KOPT-K1 (cell line): ENCODE measurements at regions not wholly inside any gene's neighbourhood (a gene's known extent, or its start where the extent isn't known, plus 50 kb on each side); places are given as distances from the start of the nearest gene placed in this dataset.

Experiments used
- H3K27ac ChIP-seq: fragments of 200-600 bp; sonication (generic); 2 replicates; pipeline ENCODE4 v1.5.1; 2016; ENCODE audit warnings: antibody characterized with exemption, mild to moderate bottlenecking, low read depth, low read length; ENCODE audit not compliant: poor library complexity, severe bottlenecking
- H3K36me3 ChIP-seq: fragments of 200-600 bp; sonication (generic); 2 replicates; pipeline ENCODE4 v1.5.1; 2017; ENCODE audit warnings: antibody characterized with exemption, mild to moderate bottlenecking, low read length, moderate library complexity; ENCODE audit not compliant: insufficient read depth
- H3K9me3 ChIP-seq: fragments of 200-600 bp; sonication (generic); 2 replicates; pipeline ENCODE4 v1.5.1; 2017; ENCODE audit warnings: antibody characterized with exemption, low read length, mild to moderate bottlenecking; ENCODE audit not compliant: insufficient read depth, poor library complexity, severe bottlenecking

DNA sequence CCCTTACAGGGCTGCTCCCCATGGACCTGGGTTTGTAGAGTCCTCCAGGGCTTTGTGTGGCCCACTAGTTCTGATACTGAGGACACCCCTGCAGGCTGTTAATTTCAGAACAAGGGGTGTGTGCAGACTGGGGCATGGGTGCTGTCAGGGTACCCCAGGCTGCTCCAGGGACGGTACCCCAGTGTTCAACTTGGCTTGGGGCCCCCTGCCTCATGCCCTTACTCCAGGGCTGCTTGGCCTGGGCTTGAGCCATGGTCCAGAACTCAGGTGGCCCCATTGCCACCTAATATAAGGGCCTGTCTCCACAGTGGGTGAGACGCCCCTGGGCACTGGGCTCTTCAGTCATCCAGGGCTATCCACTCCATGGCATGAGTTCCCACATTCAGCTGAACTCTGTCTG, 1417.6 kb downstream of the UQCRFS1 start:
- Histone ChIP-seq H3K36me3 (peaks cover 22% of the 10 kb centered on the region), H3K9me3 (no peaks in the 10 kb centered on the region), H3K27ac (peak overlapping the region; percentile 72)

DNA sequence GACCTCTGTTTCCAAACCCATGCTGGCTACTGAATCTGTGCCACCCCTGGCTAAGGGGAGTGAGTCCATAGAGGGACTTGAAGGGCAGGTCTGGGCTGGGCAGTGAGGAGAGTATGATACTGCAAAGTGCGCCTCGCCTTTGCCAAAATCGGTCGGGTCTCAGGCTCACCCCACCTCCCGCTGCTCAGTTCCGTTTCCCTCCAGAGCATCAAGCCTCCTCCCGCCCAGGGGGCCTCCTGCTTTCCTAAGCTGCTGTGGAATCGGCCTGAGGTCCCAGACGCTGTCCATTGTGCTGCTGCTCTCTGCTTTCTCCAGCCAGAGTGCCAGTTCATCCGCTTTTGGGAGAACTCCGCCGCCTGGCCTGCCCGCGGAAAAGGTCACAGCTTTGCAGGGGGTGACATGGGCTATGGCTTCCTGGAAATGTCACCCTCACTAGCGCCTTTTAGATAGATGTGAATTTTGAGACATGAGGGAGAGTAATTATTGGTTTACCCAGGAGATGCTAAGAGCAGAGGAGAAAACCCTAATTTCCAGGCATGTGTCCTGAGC, 1418.4 kb downstream of the UQCRFS1 start:
- Histone ChIP-seq H3K27ac (peak overlapping the region; percentile 72), H3K36me3 (peaks cover 22% of the 10 kb centered on the region), H3K9me3 (no peaks in the 10 kb centered on the region)

DNA sequence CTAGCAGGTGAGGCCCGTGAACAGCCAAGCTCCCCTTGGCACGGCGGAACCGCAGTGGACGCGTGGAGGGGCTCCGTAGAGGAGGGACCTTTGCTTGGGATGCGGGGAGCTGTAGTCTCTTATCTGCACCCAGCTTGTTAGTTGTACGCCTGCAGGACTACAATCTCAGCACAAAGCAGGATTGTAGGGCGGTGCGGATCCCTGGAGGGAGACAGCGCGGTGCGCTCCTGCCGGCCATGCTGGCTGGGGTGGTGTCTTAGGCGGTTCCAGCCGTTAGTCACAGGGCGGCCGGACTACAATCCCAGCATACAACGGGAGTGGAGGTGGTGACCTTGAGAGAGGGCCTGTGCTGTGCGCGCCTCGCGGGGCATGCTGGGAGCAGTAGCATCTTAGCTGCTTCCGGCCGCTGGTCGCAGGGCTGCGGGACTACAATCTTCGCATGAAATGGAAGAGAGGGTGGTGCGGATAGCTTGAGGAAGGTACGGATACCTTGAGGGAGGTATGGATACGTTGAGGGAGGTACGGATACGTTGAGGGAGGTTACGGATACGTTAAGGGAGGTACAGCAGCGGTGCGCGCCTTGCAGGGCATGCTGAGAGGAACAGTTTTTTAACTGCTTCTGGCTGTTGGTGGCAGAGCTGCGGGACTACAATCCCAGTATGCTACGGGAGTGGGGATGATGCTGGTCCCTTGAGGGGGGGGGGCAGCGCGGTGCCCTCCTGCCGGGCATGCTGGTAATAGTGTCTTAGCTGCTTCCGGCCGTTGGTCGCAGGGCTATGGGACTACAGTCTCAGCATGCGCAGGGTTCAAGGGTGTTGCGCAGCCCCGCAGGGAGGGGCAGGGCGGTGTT, 1419.1 kb downstream of the UQCRFS1 start:
- Histone ChIP-seq H3K9me3 (no peaks in the 10 kb centered on the region), H3K36me3 (peaks cover 19% of the 10 kb centered on the region), H3K27ac (peak overlapping the region; percentile 72)

DNA sequence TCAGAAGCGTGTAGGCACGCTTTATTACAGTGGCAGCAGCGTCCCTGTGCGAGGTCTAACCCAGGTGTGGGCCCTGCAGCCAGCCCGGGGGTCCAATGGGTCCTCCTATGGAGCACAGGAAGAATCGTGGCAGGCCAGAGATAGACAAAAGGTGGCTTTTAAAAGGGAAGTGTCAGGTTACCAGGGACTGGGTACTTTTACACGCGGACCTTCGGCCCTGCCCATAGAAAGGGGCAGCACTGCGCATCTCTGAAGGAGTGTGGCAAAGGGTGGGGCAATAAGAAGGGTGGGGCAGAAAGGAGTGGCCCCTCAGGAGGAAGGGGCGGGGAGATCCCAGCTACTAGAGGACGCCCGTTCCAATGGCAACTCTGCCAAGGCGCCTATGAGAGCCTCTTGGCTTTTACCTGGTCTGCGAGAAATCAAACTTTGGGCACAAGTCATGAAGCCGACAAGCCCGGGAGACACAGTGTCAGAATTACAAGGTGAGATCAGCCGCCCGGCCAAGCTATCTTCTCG, 1419.8 kb downstream of the UQCRFS1 start:
- no peaks in the 10 kb centered on the region for H3K9me3 ChIP-seq
- H3K36me3 ChIP-seq: peaks cover 14% of the 10 kb centered on the region
- peak overlapping the region; percentile 72 for H3K27ac ChIP-seq

DNA sequence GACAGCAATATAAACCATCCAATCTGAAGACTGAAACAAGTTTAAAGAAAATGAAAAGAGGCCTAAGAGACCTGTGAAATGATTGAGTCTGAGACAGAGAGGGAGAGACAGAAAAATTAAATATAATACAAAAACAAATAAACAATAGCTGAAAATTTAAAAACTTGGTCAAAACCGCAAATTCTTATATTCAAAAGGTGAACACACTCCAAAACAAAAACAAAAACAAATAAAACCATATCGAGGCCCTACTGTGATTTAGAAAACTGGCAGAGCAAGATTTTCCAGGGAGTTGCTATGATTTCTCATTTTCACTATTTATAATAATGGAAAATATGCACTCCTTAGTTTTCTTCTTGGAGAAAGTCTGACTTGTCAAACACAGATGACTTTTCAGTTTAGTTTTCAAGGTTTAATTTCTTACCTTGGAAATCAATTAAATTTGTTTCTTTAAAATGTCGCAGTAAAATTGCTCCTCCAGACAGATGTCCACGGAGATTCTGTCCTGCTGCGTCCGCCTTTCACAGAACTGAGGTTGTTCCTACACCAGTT, 1420.3 kb downstream of the UQCRFS1 start:
- Histone ChIP-seq H3K27ac (peak overlapping the region; percentile 72), H3K36me3 (peaks cover 8% of the 10 kb centered on the region), H3K9me3 (no peaks in the 10 kb centered on the region)

DNA sequence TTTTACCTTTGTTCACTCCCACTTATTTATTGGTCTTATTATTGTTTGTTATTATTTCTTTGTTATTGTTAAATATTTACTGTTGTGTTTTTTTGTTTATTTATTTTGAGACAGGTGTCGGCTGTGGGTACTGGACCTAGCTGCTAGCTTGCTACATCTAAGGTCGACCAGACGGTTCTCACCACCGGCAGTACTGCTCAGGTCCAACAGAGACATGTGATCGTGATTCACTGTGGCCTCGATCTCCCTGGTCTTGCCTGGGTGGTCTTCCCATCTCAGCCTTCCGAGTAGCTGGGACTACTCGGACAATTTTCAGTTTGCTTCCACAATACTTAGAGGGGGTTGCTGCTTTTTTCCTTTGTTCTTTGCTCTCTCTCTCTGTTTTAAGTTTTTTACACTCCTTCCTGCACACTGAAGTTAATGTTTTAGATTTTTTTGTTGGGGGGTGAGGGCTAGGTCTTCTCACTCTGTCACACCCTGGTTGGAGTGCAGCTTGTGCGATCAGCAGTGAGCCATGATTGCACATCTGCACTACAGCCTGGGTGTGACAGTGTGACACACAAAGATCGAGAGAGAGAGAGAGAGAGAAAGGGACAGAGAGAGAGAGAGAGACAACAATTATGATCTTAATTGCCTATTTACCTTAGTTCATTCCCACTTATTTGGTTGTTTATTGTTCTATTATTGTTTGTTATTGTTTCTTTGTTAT, 1432.4 kb downstream of the UQCRFS1 start:
- H3K36me3 ChIP-seq: peaks cover 1% of the 10 kb centered on the region; the same call in 1 of the 2 replicates
- peaks cover 4% of the 10 kb centered on the region for H3K9me3 ChIP-seq
- no peak overlapping the region for H3K27ac ChIP-seq

DNA sequence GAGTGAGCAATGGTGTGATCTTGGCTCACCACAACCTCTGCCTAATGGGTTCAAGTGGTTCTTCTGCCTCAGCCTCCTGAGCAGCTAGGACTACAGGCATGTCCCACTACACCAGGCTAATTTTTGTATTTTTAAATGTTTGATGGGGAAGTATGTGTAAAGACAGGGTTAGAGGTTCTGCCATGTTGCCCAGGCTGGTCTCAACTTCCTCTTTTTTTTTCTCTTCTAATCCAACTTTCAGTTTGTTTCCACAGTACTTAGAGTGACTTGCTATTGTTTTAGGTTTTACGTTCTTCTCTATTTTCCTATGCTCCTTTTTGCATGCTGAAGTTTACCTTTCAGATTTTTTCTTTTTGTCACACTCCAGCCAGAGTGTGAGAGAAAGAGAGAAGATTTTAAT, 1433.0 kb downstream of the UQCRFS1 start:
- no peak overlapping the region for H3K27ac ChIP-seq
- peaks cover 3% of the 10 kb centered on the region; the same call in 1 of the 2 replicates for H3K36me3 ChIP-seq

DNA sequence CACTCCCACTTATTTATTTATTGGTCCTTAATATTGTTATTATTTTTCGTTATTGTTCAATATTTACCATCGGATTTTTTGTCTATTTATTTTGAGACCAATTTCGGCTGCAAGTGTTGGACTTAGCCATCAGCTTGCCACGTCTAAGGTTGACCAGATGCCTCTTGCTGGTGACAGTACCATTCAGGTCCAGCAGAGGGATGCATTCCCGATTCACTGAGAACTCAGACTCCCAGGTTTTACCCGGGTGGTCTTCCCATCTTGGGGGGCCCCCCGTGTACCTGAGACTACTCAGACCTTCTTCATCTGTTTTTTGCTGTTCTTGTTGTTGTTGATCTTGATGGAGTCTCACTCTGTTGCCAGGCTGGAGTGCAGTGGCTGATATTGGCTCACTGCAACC, 1435.2 kb downstream of the UQCRFS1 start:
- H3K27ac ChIP-seq: no peak overlapping the region
- H3K9me3 ChIP-seq: peaks cover 26% of the 10 kb centered on the region
- peaks cover 16% of the 10 kb centered on the region; the same call in 1 of the 2 replicates for H3K36me3 ChIP-seq

More for the DNA sequence above, 1433.0 kb downstream of the UQCRFS1 start:
- peaks cover 5% of the 10 kb centered on the region for H3K9me3 ChIP-seq

DNA sequence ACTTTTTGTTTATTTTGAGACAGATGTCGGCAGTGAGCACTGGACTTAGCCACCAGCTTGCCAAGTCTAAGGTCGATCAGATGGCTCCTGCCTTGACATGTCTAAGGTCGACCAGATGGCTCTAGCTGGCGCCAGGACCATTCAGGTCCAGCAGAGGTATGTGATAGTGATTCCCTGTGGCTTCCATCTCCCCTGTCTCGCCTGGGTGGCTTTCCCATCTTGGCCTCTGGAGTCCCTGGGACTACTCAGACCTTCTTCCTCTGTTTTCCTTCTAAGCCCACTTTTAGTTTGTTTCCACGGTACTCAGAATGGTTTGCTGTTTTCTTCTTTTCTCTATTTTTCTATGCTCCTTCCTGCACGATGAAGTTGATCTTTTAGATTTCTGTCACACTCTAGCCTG, 1435.7 kb downstream of the UQCRFS1 start:
- no peak overlapping the region for H3K27ac ChIP-seq
- peaks cover 16% of the 10 kb centered on the region; the same call in 1 of the 2 replicates for H3K36me3 ChIP-seq
- H3K9me3 ChIP-seq: peaks cover 28% of the 10 kb centered on the region

DNA sequence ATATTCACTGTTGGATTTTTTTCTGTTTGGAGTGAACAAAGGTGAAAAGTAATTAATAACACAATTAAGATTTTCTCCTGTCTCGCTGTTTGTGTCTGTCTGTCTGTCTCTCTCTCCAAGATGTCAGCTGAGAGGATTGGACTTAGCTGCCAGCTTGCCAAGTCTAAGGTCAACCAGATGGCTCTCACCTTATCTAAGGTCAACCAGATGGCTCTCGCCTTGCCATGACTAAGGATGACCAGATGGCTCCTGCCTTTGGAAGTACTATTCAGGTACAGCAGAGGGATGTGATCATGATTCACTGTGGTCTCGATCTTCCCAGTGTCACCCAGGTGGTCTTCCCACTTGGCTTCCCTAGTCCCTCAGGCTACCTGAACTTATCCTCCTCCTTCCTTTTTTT, 1436.4 kb downstream of the UQCRFS1 start:
- Histone ChIP-seq H3K36me3 (peaks cover 16% of the 10 kb centered on the region; the same call in 1 of the 2 replicates), H3K9me3 (peaks cover 28% of the 10 kb centered on the region), H3K27ac (no peak overlapping the region)

DNA sequence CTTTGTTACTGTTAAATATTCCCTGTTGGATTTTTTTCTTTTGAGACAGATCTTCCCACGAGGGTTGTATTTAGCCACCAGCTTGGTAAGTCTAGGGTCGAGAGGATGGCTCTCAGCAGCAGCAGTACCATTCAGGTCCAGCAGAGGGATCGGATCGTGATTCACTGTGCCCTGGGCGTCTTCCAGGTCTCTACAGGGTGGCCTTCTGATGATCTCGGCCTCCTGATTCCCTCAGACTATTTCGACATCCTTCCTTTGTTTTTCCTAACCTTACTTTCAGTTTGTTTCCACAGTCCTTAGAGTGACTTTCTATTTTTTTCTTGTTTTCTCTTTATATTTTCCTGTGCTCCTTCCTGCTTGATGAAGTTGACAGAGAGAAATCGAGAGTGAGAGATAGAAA, 1436.9 kb downstream of the UQCRFS1 start:
- H3K9me3 ChIP-seq: peaks cover 28% of the 10 kb centered on the region
- peaks cover 16% of the 10 kb centered on the region; the same call in 1 of the 2 replicates for H3K36me3 ChIP-seq
- H3K27ac ChIP-seq: no peak overlapping the region

DNA sequence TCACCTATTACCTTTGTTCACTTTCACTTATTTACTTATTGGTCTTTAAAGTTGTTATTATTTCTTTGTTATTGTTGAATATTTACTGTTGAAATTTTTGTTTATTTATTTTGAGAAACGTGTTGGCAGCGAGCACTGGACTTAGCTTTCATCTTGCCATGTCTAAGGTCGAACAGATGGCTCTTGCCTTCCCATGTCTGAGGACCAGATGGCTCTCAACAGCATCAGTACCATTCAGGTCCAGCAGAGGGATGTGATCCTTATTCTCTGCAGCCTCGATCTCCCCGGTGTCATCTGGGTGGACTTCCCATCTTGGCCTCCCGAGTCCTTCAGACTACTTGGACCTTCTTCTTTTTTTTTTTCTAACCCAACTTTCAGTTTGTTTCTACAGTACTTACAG, 1437.6 kb downstream of the UQCRFS1 start:
- H3K27ac ChIP-seq: no peak overlapping the region
- peaks cover 28% of the 10 kb centered on the region for H3K9me3 ChIP-seq
- peaks cover 16% of the 10 kb centered on the region; the same call in 1 of the 2 replicates for H3K36me3 ChIP-seq

DNA sequence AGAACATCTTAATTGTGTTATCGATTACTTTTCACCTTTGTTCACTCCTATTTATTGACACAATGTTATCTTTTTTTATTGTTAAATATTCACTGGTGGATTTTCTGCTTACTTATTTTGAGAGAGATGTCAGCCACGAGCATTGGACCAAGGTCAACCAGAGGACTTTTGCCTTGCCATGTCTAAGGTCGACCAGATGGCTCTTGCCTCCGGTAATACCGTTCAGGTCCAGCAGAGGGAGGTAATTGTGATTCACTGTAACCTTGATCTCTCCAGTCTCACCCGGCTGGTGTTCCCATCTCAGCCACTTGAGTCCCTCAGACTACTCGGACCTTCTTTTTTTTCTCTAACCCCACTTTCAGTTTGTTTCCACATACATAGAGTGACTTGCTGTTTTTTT, 1438.1 kb downstream of the UQCRFS1 start:
- no peak overlapping the region for H3K27ac ChIP-seq
- H3K36me3 ChIP-seq: peaks cover 16% of the 10 kb centered on the region; the same call in 1 of the 2 replicates
- H3K9me3 ChIP-seq: peaks cover 30% of the 10 kb centered on the region

DNA sequence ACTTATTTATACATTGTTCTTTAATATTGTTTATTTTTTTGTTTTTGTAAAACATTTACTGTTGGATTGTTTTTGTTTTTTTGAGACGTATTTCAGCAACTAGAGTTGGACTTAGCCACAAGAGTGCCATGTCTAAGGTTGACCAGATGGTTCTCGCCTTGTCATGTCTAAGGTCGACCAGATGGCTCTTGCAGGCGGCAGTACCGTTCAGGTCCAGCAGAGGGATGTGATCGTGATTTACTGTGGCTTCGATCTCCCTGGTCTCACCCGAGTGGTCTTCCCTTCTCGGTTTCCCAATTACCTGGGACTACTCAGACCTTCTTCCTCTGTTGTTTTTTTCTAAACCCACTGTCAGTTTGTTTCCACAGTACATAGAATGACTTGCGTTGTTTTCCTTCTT, 1438.6 kb downstream of the UQCRFS1 start:
- H3K27ac ChIP-seq: no peak overlapping the region
- H3K36me3 ChIP-seq: peaks cover 16% of the 10 kb centered on the region; the same call in 1 of the 2 replicates
- peaks cover 34% of the 10 kb centered on the region for H3K9me3 ChIP-seq
